ENCODE measurements at regions not wholly inside any gene's neighbourhood (a gene's known extent, or its start where the extent isn't known, plus 50 kb on each side); places are given as distances from the start of the nearest gene placed in this dataset.

DNA sequence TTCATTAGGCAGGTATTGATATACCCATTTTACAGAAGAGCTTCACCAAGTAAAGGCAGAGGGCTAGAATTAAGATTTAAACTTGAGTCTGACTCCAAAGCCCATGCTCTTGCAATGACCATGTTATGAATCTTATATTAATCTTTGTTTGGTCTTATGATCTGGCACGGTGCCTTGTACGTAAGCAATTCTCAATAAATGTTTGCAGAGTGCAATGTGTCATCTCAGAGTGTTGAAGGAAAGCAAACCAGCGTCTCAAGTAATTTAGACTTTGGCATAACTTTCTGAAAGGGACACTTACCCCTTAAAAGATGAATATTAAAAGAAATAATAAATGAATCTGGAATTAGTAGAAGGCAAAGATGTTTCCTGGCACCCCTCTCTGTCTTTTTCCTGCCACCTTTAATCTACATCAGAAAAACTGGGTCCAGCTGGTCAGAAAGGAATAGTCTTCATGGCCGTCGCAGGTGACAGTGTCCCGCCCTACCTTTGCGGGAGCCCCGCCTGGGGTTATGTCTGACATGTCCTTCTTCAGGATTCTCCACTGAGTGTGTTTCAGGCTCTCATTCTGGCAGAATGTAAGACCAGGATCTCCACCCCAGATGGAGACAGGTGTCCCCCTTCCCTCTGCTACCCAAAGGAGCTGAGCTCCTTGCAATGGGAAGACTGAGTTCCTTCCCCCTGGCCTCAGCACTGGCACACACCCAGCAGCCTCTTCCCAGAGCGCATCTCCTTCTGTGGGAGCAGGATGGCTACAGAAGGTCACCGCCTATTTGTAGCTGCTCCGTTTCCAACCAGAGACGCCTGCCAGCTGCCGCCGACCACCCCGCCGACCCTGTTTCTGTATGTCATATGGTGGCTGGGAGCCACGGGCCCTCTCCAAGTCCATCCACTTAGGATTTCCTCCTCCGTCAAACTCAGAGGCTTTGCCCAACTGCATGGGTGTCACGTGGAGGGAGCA, 266.3 kb upstream of the ECI2 start:
- peak; percentile 24 for DNase-seq

- DNase-seq: no peak
These were observed 264.3 kb upstream of the ECI2 start for GRCh38 chr6:4399656-4400055.

DNA sequence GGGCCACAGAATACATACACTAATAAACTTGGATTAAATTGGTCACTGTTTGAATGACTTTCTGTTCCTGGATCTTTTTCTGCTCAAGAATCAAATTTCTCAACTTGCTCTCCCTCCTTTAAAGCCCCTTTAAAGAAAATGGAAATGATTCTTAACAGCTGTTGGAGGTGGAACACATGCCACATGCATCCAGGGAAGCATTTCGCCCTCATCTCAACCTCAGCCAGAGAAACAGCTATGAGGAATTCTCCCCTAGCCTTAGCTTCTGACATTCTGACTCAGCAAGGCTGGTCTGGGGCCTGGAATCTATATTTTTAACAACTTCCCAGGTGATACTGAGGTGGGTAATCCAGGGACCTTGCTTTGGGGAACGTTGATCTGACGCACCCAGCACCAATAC, 263.4 kb upstream of the ECI2 start:
- no peak for DNase-seq

- no peak for DNase-seq
These were observed 261.9 kb upstream of the ECI2 start for GRCh38 chr6:4397307-4397706.

- DNase-seq: no peak
These were observed 260.7 kb upstream of the ECI2 start for GRCh38 chr6:4396044-4396443.

GRCh38 chr6:4395386-4395785, 260.0 kb upstream of the ECI2 start:
- DNase-seq: no peak

- no peak for DNase-seq
These were observed 259.4 kb upstream of the ECI2 start for GRCh38 chr6:4394786-4395185.

- peak; percentile 85 for DNase-seq
These were observed 253.3 kb upstream of the ECI2 start for GRCh38 chr6:4388675-4389074.

GRCh38 chr6:4384656-4385055, 249.3 kb upstream of the ECI2 start:
- no peak for DNase-seq

- DNase-seq: no peak
These were observed 248.7 kb upstream of the ECI2 start for GRCh38 chr6:4383910-4384638.

- no peak for DNase-seq
These were observed 247.0 kb upstream of the ECI2 start for GRCh38 chr6:4382362-4382853.

- DNase-seq: peak; percentile 45
These were observed 246.0 kb upstream of the ECI2 start for GRCh38 chr6:4381381-4381780.

DNA sequence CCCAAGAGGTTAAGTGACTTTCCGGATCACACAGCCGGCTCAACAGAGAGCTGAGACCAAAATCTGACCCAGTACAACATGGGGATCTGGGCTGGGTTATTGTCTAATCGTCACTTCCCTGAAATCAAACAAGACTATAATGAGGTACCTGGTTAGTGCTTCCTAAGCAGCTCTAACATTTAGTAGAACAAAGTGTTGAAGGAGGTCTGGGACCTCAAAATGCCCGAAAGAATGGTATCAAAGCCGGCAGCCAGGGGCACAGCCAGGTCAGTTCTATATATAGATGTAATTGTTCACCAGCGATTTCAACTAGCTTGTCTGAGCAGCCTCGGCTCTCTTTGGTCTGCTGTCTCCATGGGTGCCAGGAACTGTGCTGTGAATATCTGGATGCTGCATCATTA, 245.5 kb upstream of the ECI2 start:
- DNase-seq: no peak

DNA sequence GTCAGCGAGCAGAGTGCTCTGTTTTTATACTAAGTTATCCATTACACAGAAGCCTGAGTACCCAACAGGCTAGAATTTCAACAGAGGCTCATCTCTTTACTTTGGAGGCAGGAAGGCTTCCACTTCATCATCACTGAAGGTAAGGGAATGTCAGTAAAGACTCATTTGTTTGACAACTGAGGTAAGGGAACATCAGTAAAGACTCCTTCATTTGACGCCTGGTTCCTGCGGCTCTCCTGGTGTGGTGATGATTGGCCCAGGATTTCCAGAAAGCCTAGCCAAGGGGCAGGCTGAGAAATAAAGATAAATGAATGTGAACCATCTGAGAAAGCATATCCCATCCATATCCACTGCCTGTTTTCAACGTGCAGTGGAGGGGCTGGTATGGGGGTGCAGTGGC, 244.6 kb upstream of the ECI2 start:
- no peak for DNase-seq

DNA sequence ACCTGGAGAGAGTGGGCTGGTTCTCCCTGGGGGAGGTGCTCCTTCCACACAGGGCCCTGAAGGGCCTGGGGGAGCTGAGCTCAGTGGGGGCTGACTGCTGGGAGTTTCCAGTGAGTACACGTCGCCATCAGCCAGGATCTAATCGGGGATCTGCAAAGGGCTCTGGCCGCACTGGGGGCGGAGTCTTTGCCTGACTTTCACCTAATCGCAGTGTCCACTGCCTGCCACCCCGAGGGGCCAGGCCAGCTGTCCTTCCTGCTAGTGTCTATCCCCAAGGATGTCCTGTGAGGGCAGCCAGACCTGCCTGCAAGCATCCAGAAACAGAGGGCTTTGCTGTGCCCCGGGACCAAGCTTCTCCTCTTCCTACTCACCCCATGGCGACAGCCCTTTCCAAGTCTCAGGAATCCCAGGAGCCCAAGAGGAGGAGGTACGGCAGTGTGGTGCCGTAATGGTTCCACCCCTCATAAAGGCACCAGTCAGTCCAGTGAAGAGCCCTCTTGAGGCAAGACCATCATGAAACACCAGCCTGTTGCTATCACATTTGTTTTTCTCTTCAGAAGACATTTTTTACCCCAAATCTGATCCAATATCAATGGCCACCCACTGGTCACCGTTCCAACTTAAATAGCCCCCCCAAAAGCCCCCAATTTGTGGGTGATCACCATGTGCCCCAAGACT, 243.1 kb upstream of the ECI2 start:
- no peak for DNase-seq

GRCh38 chr6:4377603-4378002, 242.2 kb upstream of the ECI2 start:
- no peak for DNase-seq

DNA sequence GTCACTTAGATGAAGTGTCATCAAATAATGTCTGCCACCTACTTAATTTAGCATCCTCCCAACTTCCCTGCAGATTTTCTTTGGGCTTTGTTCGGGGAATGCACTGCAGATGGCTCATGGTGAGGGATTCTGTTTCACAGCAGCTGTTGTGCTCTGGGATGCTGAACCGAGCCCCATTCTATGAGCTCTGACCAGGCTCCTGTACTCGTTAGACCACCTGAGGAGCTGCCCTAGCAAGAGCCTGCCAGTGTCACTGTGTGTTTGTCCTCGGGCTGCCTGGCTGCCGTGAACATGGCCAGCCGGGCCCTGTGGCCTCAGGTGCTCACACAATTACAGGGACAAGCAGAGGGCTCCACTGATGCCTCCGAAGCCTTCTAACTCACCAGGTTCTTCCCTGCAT, 238.8 kb upstream of the ECI2 start:
- DNase-seq: no peak

GRCh38 chr6:4372866-4373265, 237.5 kb upstream of the ECI2 start:
- peak; percentile 25 for DNase-seq

- peak; percentile 82 for DNase-seq
These were observed 236.0 kb upstream of the ECI2 start for GRCh38 chr6:4371207-4371921.

GRCh38 chr6:4370066-4370465, 234.7 kb upstream of the ECI2 start:
- DNase-seq: peak; percentile 95

DNA sequence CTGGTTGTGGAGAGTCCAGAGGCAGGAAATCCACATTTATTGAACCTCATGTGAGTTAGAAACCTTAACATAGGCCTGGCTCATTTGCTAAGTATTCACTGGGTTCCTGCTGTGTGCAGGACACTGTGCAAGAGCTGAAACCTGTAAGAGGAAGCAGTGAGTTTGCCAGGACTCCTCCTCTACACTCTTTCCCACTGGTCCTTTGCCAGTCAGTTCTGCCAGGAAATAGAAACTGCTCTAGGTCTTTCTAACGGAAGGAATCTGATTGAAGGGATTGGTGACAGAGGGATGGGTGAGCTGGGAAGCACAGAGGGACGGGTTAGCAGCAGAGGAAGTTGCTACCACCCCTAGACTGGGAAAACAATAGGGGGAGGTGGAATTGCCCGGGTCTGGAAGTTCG, 234.2 kb upstream of the ECI2 start:
- peak; percentile 84 for DNase-seq

- DNase-seq: no peak
These were observed 233.3 kb upstream of the ECI2 start for GRCh38 chr6:4368649-4369048.

DNA sequence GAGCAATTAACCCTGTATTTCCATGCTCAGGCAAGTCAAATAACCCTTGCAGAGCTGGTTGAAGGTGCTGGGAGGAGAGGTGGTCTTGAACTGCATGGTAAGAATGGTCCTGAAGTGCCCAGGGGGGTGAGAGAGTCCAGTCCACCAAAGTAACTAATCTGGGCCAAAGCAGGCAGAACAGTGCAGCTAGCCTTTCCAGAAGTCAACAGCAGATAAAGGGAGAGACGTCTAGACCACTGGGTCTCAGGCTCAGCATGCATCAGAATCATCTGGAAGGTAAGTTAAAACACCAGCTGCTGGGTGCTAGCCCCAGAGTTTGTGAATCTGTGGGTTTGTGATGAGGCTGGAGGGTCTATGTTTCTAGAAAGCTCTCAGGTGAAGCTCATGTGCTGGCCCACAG, 232.3 kb upstream of the ECI2 start:
- DNase-seq: no peak

All from EL (cell line).